Stimulated activated effector memory CD8-positive, alpha-beta T cell treated with anti-CD3 and anti-CD28 coated beads, Interleukin-12 subunit alpha, Interleukin-12 subunit beta, amount 100 ng/mL, for 72 hours (primary cell): ENCODE measurements at regions not wholly inside any gene's neighbourhood (a gene's known extent, or its start where the extent isn't known, plus 50 kb on each side); places are given as distances from the start of the nearest gene placed in this dataset.

Experiments
- ATAC-seq: fragments of 150-1000 bp; cut with Tn5 transposase; 2 replicates; pipeline ENCODE4 v1.10.0; 2021
- DNase-seq, 2 donors: peaks; one replicate each; pipeline ENCODE4 v3.0.0; 2021 to 2022; ENCODE audit warnings: low spot score in 2 of 2
- H3K27ac Mint-ChIP-seq: one replicate; pipeline ENCODE4 v1.8.0; 2022; ENCODE audit warnings: mild to moderate bottlenecking, mixed read lengths
- H3K36me3 Mint-ChIP-seq: one replicate; pipeline ENCODE4 v1.8.0; 2022; ENCODE audit warnings: mild to moderate bottlenecking, mixed read lengths
- H3K4me1 Mint-ChIP-seq: one replicate; pipeline ENCODE4 v1.8.0; 2022; ENCODE audit warnings: mixed read lengths
- H3K4me3 Mint-ChIP-seq: one replicate; pipeline ENCODE4 v1.8.0; 2022; ENCODE audit warnings: mild to moderate bottlenecking, mixed read lengths
- H3K9me3 Mint-ChIP-seq: one replicate; pipeline ENCODE4 v1.8.0; 2022; ENCODE audit warnings: mixed read lengths

DNA sequence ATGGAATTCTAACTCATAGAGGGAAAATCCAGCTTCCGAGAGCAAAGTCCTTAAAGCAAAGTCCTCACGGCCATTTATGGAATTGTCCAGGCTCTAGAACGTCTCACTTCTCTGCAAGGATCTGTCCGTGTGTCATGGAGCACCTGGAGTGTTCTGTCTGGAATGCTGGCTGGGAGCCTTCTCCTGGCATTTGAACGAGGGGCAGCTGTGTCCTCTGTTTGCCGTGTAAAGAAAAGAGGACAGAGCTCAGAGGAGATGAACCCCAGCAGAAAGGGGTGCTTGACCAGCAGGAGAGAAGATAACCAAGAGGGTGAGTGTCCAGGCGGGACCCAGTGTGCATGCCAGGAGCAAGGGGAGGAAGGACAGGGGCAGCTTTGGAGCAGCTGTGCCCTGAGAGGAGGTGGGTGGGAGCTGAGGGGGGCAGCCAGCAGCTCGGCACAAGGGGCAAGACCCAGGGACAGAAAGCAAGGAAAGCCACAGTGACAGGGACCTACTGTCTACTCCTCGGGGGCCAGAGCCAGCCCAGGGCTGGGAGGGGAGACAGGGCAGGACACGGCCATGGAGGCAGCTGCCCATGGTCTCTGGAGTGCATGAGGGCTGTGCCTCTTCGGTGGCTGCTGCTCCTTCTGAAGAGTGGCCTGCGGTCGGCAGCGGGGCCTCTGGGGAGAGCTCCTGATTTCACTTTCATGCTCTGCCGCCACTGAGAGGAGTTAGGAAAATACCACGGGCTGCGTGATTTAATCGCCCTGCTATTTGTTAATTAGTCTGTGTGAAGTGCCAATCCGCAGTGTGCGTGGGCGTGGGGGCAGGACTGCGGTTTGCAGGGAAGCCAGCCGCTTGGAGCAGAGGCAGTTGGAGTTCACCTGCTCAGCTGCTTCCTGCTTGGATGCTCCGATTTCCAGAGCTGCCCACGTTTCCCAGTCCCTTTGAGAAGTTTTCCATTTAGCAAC lies 149.3 kb upstream of the SHH start:
- ATAC-seq (no peak), DNase-seq (no peak)
- H3K27ac Mint-ChIP-seq = peak overlapping the region; percentile 27
- no peak overlapping the region for H3K4me3 Mint-ChIP-seq
- H3K36me3 Mint-ChIP-seq = no peaks in the 10 kb centered on the region
- peaks cover 13% of the 10 kb centered on the region for H3K4me1 Mint-ChIP-seq
- peaks cover 3% of the 10 kb centered on the region for H3K9me3 Mint-ChIP-seq

- H3K27ac Mint-ChIP-seq = no peak overlapping the region
- peaks cover 13% of the 10 kb centered on the region for H3K4me1 Mint-ChIP-seq
- H3K36me3 Mint-ChIP-seq = no peaks in the 10 kb centered on the region
- no peak for DNase-seq
- H3K4me3 Mint-ChIP-seq = no peak overlapping the region
- no peak for ATAC-seq
- peaks cover 3% of the 10 kb centered on the region for H3K9me3 Mint-ChIP-seq
These were observed 147.6 kb upstream of the SHH start for GRCh38 chr7:155959894-155960293.

DNA sequence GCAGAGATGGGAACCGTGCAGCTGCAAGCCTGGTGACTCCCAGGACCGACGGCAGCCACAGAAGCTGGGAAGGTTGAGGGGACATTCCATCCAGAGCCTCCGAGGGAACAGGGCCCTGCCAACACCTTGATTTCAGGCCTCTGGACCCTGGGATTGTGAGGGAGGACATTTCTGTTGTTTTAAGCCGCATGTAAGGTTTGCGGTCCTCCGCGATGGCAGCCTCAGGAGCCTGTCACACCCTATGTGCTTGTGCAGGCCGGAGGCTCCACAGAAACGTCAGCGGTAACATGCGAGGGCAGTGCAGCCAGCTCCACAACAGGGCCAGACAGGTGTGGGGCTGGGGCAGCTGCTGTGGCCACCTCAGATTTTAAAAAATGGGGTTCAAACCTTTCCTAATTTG lies 144.7 kb upstream of the SHH start:
- H3K9me3 Mint-ChIP-seq = no peaks in the 10 kb centered on the region
- H3K27ac Mint-ChIP-seq = no peak overlapping the region
- H3K4me3 Mint-ChIP-seq = no peak overlapping the region
- DNase-seq (peak in 1 of 2 donors; percentile 34), ATAC-seq (no peak)
- H3K36me3 Mint-ChIP-seq = no peaks in the 10 kb centered on the region
- peaks cover 5% of the 10 kb centered on the region for H3K4me1 Mint-ChIP-seq

- H3K27ac Mint-ChIP-seq = no peak overlapping the region
- peak in 1 of 2 donors; percentile 0 for DNase-seq
- ATAC-seq = no peak
- H3K9me3 Mint-ChIP-seq = no peaks in the 10 kb centered on the region
- no peaks in the 10 kb centered on the region for H3K4me1 Mint-ChIP-seq
- H3K4me3 Mint-ChIP-seq = no peak overlapping the region
- no peaks in the 10 kb centered on the region for H3K36me3 Mint-ChIP-seq
These were observed 143.0 kb upstream of the SHH start for GRCh38 chr7:155955367-155955635.

DNA sequence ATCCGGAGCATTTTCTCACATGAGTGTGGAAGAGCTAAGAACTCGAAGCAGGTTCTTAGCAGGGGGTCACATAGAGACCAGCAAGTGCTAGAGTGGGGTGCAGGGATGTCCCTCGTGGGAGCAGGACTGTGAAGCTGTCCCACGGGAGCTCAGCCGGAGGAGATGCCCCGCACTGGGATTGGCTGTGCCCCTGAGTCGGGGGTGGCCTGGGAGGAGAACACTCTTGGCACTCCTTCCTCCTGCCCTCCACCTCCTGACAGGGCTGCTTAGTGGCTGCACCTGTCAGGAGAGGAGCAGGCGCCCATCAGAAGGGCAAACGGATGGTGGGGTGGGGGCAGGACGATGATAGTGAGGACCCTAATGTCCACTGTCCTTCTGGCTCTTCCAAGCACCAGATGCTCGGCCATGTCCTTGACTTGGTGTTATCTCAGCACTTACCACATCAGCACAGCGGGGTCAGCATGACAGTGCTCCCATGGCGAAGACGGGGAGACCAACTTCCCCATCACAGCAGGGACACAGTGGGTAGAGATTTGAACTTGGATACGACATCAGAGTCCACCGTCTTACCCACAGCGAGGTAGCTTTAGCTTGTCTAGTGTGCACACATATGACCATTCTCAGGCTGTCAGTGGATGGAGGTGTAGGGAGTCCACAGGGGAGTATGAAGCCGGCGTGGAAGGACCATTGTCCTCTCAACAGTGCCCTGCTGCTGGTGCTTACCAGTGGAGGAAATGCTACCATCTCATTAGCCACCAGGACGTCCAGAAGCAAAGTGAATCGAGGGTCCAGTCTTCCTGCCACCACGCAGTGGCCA lies 142.5 kb upstream of the SHH start:
- no peak overlapping the region for H3K4me3 Mint-ChIP-seq
- no peaks in the 10 kb centered on the region for H3K36me3 Mint-ChIP-seq
- H3K9me3 Mint-ChIP-seq = no peaks in the 10 kb centered on the region
- ATAC-seq (no peak), DNase-seq (peak in 1 of 2 donors; percentile 26)
- no peak overlapping the region for H3K27ac Mint-ChIP-seq
- H3K4me1 Mint-ChIP-seq = no peaks in the 10 kb centered on the region

DNA sequence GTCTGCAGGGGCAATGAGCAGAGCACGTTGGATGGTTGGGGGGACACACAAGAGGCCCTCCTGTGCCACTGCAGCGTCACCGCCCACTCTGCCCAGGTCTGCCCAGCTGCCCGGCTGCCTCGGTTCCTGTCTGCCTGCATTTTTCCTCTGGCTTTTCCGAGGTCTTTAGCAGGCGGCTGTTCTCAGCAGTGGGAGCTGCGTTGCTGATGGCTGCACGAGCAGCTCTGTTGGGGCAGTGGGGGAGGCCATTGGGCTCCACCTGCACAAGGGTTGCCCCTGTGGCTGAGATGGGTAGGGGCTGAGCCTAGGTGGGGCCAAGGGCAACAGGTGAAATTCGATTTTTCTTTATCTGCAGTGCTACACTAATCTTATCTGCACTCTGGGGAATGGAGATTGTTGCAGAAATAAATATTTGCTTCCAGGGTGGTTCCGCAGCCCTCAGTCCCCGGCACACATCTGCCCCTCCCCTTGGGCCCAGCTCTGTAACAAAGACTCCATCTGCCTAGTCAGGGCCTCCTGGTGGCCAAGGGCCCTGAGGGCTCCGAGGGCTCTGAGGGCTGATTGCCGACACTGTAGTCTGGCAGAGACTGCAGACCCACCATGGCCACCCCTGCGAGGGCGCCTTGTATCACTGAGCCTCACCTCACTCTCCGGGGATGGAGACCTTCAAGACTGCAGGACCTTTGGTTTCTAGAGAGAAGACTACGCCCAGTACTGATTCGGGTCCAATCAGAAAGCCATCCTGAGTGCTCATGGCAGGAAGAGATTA lies 141.7 kb upstream of the SHH start:
- no peaks in the 10 kb centered on the region for H3K4me1 Mint-ChIP-seq
- no peak for DNase-seq
- H3K27ac Mint-ChIP-seq = no peak overlapping the region
- no peaks in the 10 kb centered on the region for H3K9me3 Mint-ChIP-seq
- ATAC-seq = no peak
- no peak overlapping the region for H3K4me3 Mint-ChIP-seq
- H3K36me3 Mint-ChIP-seq = no peaks in the 10 kb centered on the region

- no peaks in the 10 kb centered on the region for H3K9me3 Mint-ChIP-seq
- H3K27ac Mint-ChIP-seq = no peak overlapping the region
- no peak overlapping the region for H3K4me3 Mint-ChIP-seq
- no peak for DNase-seq
- no peak for ATAC-seq
- no peaks in the 10 kb centered on the region for H3K4me1 Mint-ChIP-seq
- no peaks in the 10 kb centered on the region for H3K36me3 Mint-ChIP-seq
These were observed 141.2 kb upstream of the SHH start for GRCh38 chr7:155953501-155953778.

GRCh38 chr7:155951554-155952158 lies 139.4 kb upstream of the SHH start:
- peak; percentile 33 for ATAC-seq
- peaks cover 2% of the 10 kb centered on the region for H3K9me3 Mint-ChIP-seq
- H3K4me1 Mint-ChIP-seq = no peaks in the 10 kb centered on the region
- no peak for DNase-seq
- no peaks in the 10 kb centered on the region for H3K36me3 Mint-ChIP-seq
- no peak overlapping the region for H3K27ac Mint-ChIP-seq
- no peak overlapping the region for H3K4me3 Mint-ChIP-seq

- Mint-ChIP-seq H3K4me3 (no peak overlapping the region), H3K27ac (no peak overlapping the region), H3K9me3 (peaks cover 5% of the 10 kb centered on the region)
These were observed 138.8 kb upstream of the SHH start for GRCh38 chr7:155950898-155951553.

DNA sequence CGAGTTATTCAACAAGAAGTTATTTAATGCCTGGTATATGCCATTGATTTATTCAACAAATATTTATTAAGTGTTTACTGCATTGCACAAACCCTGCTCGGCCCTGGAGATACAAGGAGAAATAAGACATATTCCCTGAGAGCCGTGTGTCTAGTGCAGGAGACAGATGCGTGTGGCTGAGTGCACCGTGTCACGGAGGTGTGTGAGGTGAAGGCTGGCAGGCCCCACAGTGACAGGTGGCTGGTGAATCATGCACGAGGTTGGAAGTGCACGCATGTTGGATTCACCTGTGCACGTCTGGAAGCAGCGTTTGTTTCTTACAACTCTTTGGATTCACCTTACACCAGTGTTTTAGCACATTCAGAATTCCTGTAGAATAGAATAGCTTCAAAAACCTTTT lies 136.6 kb upstream of the SHH start:
- no peak overlapping the region for H3K4me3 Mint-ChIP-seq
- no peaks in the 10 kb centered on the region for H3K4me1 Mint-ChIP-seq
- no peaks in the 10 kb centered on the region for H3K36me3 Mint-ChIP-seq
- H3K27ac Mint-ChIP-seq = no peak overlapping the region
- DNase-seq (no peak), ATAC-seq (no peak)
- peaks cover 5% of the 10 kb centered on the region for H3K9me3 Mint-ChIP-seq

More at GRCh38 chr7:155950898-155951553, 138.8 kb upstream of the SHH start:
- H3K4me1 Mint-ChIP-seq = no peaks in the 10 kb centered on the region
- ATAC-seq (no peak), DNase-seq (no peak)
- no peaks in the 10 kb centered on the region for H3K36me3 Mint-ChIP-seq

GRCh38 chr7:155948423-155948822 lies 136.2 kb upstream of the SHH start:
- no peak overlapping the region for H3K27ac Mint-ChIP-seq
- no peaks in the 10 kb centered on the region for H3K4me1 Mint-ChIP-seq
- DNase-seq = no peak
- no peaks in the 10 kb centered on the region for H3K36me3 Mint-ChIP-seq
- peaks cover 5% of the 10 kb centered on the region for H3K9me3 Mint-ChIP-seq
- ATAC-seq = no peak
- no peak overlapping the region for H3K4me3 Mint-ChIP-seq

DNA sequence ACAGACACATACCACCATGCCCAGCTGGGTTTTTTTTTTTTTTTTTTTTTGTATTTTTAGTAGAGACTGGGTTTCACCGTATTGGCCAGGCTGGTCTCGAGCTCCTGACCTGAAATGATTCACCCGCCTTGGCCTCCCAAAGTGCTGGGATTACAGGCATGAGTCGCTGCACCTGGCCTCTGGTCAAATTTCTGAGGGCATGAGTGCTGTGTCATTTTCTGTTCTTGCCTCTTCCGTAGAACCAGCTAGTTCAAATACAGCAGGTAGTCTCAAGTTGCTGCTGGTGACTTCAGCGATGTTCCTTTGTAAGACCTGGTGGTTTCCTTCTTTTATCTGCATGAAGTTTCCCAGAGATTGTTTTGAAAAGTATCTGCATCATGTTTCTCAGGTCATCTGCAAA lies 134.8 kb upstream of the SHH start:
- ATAC-seq = no peak
- H3K4me3 Mint-ChIP-seq = no peak overlapping the region
- no peaks in the 10 kb centered on the region for H3K36me3 Mint-ChIP-seq
- no peak overlapping the region for H3K27ac Mint-ChIP-seq
- no peaks in the 10 kb centered on the region for H3K4me1 Mint-ChIP-seq
- DNase-seq = no peak
- peaks cover 5% of the 10 kb centered on the region for H3K9me3 Mint-ChIP-seq

DNA sequence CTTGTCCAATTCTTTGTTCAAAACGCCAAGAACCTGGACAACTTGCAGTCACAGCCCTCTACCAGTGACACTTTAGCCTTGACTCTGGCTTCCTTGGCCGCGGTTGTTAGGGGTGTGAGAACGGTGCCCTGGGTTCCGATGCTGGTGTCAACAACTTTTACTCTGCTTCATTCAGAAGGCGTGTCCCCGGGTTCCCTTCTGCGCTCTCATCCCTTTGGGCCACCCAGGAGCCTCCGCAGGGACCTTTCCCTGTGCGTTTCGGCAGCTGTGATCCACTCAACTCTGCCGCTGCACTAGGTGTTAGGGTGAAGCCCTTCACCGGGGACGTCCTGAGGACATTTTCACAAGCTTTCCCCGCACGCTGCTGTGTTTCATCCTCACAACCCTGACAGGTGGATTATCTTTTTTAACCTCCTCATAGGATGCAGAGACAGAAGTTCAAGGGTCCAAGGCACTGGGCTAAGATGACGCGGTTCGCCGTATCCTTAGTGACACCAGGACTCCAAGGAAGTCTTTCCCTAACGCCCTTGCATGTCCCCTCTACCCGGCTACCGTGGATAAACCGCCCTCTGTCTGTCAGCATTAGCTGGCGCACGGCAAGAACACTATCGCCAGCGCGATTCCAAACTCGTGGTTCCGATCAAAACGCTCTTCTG lies 133.5 kb upstream of the SHH start:
- Mint-ChIP-seq H3K9me3 (peaks cover 5% of the 10 kb centered on the region), H3K36me3 (no peaks in the 10 kb centered on the region), H3K27ac (no peak overlapping the region), H3K4me3 (no peak overlapping the region), H3K4me1 (no peaks in the 10 kb centered on the region)
- DNase-seq = no peak
- no peak for ATAC-seq

- no peak for ATAC-seq
- no peak for DNase-seq
- H3K27ac Mint-ChIP-seq = no peak overlapping the region
- peaks cover 5% of the 10 kb centered on the region for H3K9me3 Mint-ChIP-seq
- no peak overlapping the region for H3K4me3 Mint-ChIP-seq
- no peaks in the 10 kb centered on the region for H3K36me3 Mint-ChIP-seq
- H3K4me1 Mint-ChIP-seq = no peaks in the 10 kb centered on the region
These were observed 132.6 kb upstream of the SHH start for GRCh38 chr7:155944901-155945300.
